ENCODE measurements at regions not wholly inside any gene's neighbourhood (a gene's known extent, or its start where the extent isn't known, plus 50 kb on each side); places are given as distances from the start of the nearest gene placed in this dataset.
"Not testable (repeated sequence)": the region's sequence is repeated elsewhere in the genome, so short reads cannot be mapped to it uniquely, and the experiment has no call there.

DNA sequence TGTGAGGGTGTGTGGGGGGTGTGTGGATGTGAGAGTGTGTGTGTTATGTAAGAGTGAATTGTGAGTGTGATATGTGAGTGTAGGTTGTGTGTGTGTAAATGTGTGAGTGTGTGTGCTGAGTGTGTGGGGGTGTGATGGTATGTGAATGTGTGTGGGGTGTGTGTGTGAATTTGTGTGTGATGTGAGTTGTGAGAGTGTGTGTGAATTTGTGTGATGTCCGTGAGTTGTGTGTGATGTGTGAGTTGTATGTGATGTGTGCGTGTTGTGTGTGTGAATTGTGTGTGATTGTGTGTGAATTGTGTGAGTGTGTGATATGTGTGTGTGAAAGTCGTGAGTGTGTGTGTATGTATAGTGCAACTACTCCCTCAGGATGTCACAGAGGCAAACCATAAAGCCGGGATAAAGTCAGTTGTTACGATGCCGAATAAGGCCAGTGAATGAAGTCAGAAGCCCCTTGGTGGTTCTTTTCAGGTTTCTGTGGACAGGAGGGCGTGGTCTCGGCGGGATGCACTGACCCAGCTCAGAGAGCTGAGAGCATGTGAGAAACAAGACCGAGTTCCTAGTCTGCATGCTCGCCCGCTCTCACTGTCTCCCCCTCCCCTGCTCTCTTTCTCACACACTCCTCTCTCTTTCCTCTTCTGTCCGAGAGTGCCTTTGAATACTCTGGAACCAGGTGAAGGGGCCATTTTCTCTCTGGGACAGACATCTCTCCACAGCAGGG is 71.8 kb upstream of the MAX start:
- no peak overlapping the region for H3K4me3 Mint-ChIP-seq
- H3K27ac Mint-ChIP-seq = no peak overlapping the region
- CTCF ChIA-PET = interaction anchor here (1.0 kb wide), 1 partner anchor 109 kb away, joined by 3 read pairs; no protein-coding TSS in a partner anchor
- peaks cover 21% of the 10 kb centered on the region for H3K4me1 Mint-ChIP-seq
- H3K9me3 Mint-ChIP-seq (ENCODE audit: low read depth) = no peaks in the 10 kb centered on the region
- H3K36me3 Mint-ChIP-seq = no peaks in the 10 kb centered on the region
- DNase-seq (no peak), ATAC-seq (no peak)
- H3K27me3 Mint-ChIP-seq = peaks cover 12% of the 10 kb centered on the region

DNA sequence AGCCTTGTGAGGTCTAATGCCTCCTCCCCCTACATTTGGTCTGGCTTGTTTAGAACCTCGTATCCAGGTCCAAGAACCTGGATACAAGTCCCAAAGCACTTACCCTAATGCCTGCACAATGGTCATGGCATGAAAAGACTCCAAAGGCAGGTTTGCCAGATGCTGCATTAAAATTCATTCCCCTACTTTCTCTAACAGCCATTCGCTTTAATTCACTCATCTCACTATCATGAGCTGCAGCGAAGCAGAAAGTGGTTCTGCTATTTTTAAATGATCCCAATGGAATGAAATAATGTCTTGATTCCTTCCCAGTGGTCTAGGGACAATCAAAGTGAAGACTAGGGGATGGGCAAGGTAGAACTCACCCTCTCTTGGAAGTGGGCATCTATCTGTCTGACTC is 72.5 kb upstream of the MAX start:
- CTCF ChIA-PET = interaction anchor here (1.0 to 1.7 kb wide), 2 partner anchors 108 to 785 kb away, joined by 3 read pairs; no protein-coding TSS in a partner anchor
- no peak overlapping the region for H3K27ac Mint-ChIP-seq
- H3K27me3 Mint-ChIP-seq = peaks cover 12% of the 10 kb centered on the region
- H3K9me3 Mint-ChIP-seq (ENCODE audit: low read depth) = no peaks in the 10 kb centered on the region
- H3K36me3 Mint-ChIP-seq = no peaks in the 10 kb centered on the region
- DNase-seq = no peak
- ATAC-seq = no peak
- peaks cover 19% of the 10 kb centered on the region for H3K4me1 Mint-ChIP-seq
- no peak overlapping the region for H3K4me3 Mint-ChIP-seq

DNA sequence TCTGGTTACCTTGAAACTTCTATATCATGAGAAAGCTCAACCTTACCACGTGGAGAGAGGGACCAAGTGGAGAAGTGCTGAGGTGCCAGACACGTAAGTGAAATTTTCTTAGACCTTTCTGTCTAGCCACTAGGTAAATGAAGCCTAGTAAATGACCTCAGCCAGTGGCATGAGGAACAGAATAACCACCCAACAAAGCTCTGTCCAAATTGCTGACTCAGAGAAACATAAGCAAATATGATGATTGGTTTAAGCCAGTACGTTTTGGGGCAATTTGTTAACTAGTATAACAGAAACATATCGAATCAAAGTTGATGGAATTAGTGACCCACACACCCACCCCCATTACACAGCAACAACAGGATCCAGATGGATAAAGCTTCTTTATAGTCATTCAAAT is 75.2 kb upstream of the MAX start:
- Mint-ChIP-seq H3K36me3 (peaks cover 12% of the 10 kb centered on the region), H3K27ac (no peak overlapping the region), H3K4me3 (no peak overlapping the region), H3K9me3 (ENCODE audit: low read depth) (peaks cover 5% of the 10 kb centered on the region), H3K27me3 (peaks cover 3% of the 10 kb centered on the region), H3K4me1 (peaks cover 20% of the 10 kb centered on the region)
- no peak for DNase-seq
- CTCF ChIA-PET = interaction anchor here (0.7 to 2.0 kb wide), 2 partner anchors 9 to 14 kb away, joined by 3 to 8 read pairs; no protein-coding TSS in a partner anchor
- no peak for ATAC-seq

DNA sequence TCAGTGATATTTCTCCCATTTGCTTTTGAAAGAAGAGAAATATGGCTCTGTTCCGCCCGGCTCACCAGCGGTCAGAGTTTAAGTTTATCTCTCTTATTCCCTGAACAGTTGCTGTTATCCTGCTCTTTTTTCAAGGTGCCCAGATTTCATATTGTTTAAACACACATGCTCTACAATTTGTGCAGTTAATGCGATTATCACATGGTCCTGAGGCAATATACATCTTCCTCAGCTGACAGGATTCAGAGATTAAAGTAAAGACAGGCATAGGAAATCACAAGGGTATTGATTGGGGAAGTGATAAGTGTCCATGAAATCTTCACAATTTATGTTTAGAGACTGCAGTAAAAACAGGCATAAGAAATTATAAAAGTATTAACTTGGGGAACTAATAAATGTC is 76.9 kb upstream of the MAX start:
- DNase-seq, H3K27me3 Mint-ChIP-seq, H3K4me3 Mint-ChIP-seq, ATAC-seq, H3K27ac Mint-ChIP-seq, CTCF ChIA-PET: not testable (repeated sequence)
- peaks cover 11% of the 10 kb centered on the region for H3K9me3 Mint-ChIP-seq (ENCODE audit: low read depth)
- H3K36me3 Mint-ChIP-seq = peaks cover 18% of the 10 kb centered on the region
- peaks cover 21% of the 10 kb centered on the region for H3K4me1 Mint-ChIP-seq

DNA sequence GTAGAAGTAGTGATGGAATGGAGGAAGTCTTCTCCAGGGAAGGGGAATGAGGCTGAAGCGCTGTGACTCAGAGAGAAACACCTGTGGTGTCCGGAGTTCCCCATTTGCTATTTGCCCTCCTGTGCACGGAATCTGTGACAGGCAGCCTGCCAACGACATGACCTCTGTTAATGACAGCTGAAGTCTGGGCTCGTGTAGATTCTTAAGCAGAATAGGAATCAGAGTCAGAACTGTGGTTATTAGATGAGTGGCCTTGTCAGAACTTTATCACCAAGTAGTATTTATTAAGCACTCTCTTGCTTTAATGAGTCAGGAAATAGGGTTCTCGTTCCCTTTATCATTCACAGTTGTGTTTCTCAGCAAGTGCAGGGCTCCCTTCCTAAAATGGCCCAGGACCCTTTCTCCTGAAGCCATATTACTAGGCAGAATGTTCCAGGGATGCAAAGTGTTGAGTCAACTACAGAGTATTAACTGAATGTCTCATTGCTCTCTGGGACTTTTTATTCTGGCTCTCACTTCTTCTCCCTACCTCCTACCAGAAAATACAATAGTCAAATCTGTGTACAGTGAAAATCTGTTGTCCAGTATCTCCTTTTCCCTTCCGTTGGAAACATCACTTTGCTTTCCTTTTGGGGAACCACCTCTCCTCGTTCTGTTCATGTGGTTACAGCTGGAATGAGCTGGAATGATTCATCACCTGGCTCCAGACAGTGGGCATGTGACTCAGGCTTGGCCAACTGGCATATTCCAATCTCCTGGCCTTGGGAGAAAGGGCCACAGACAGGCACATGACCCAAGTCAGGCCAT is 77.8 kb upstream of the MAX start:
- Mint-ChIP-seq H3K4me1 (peaks cover 26% of the 10 kb centered on the region), H3K27ac (peak overlapping the region; percentile 7), H3K4me3 (no peak overlapping the region), H3K36me3 (peaks cover 18% of the 10 kb centered on the region), H3K27me3 (no peaks in the 10 kb centered on the region), H3K9me3 (ENCODE audit: low read depth) (peaks cover 11% of the 10 kb centered on the region)
- DNase-seq (peak; percentile 59), ATAC-seq (peak; percentile 72)
- CTCF ChIA-PET = interaction anchor here (0.6 to 1.6 kb wide), 2 partner anchors 10 to 73 kb away, joined by 3 to 5 read pairs; no protein-coding TSS in a partner anchor

DNA sequence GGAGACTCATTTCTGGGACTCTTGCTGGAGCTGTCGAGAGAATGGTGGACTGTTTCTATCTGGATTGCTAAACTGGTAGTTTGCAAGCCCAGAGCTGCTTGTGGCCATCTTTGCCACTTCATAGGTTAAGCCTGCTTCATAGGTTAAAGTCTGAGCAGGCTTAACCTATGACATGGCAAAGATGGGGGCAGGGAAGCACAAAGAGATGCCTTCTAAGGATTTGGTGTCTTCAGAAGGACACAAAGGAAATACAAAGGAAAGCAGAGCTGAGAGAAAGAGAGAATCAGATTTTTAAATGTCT is 78.4 kb upstream of the MAX start:
- Mint-ChIP-seq H3K36me3 (peaks cover 18% of the 10 kb centered on the region), H3K4me1 (peaks cover 28% of the 10 kb centered on the region), H3K4me3 (no peak overlapping the region), H3K9me3 (ENCODE audit: low read depth) (peaks cover 11% of the 10 kb centered on the region), H3K27ac (no peak overlapping the region), H3K27me3 (peaks cover 2% of the 10 kb centered on the region)
- ATAC-seq = no peak
- CTCF ChIA-PET = interaction anchor here (0.6 to 1.6 kb wide), 2 partner anchors 10 to 73 kb away, joined by 3 to 5 read pairs; no protein-coding TSS in a partner anchor
- no peak for DNase-seq

DNA sequence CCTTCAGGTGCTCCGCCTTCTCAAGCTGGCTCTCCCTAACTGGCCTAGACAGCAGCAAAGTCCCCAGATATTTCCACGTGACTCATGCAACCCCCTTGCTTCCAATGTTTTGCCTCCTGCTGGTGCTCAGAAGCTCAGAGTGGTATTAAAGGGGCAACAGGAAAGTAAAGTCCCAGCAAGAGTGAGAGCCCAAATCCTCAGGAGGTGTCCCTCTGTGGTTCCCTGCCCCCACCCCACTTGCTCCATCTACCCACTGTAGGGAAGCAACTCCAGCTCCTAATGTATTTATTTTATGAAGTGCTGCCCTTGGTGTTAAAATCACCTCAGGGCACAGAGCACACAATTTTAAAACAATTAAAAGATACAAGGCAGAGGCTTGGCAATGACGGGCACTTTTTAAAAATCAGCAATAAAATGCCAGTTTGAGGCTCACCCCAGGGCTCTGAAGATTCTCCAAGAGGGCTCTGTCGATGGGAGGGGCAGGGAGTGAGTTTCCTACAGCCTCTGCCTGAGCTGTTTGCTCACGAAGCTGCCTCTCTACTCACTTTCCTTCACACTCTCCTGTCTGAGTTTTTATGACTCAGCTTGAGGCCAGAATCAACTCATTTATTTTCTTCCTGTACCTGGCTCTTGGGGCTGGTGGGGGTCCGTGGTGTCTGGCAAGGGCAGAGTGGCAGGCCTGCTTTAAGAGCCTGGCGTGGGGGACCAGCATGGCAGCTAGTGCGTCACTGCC is 81.9 kb upstream of the MAX start:
- Mint-ChIP-seq H3K4me1 (peaks cover 34% of the 10 kb centered on the region), H3K36me3 (peaks cover 18% of the 10 kb centered on the region), H3K27ac (no peak overlapping the region), H3K4me3 (no peak overlapping the region), H3K9me3 (ENCODE audit: low read depth) (peaks cover 11% of the 10 kb centered on the region), H3K27me3 (peaks cover 19% of the 10 kb centered on the region)
- DNase-seq (peak; percentile 47), ATAC-seq (peak; percentile 72)
- CTCF ChIA-PET = interaction anchor here (1.0 to 2.9 kb wide), 6 partner anchors 8 to 231 kb away, joined by 3 to 12 read pairs (median 3); no protein-coding TSS in a partner anchor

DNA sequence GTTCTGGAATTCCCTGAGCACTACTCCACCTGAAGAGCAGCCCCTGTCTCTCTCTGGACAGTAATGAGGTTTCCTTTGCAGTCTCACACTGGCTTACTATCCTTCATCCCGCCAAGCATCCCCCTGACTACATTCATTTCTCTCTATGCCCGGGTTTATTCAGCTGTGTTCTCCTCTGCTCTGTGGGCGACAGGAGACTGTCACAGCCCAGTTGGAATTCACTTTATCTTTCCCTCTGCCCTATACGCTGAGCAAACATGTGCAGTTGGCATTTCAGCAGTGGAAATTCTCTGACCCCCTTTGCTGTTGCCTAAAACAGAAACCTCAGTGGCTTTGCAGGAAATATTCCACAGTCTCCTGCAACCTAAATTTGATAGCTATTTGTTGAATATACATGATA is 83.5 kb upstream of the MAX start:
- DNase-seq = no peak

DNA sequence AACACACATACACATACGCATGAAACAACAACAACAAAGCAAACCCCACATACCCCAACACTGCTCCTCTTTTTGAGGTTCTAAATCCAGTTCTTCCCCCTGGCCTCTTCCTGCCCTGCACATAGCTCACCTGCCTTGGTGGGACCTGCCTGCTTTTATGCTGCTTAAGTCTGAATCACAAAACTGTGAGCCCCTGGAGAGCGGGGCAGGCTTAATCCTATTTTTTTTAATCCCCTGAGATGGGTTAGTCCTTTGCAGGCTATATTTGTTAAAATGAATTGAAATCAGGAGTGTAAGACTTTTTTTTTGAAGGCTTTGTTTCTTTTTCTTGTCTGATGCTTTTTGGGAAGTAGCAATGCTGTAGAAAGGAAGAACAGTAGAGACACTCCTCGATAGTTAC is 84.6 kb upstream of the MAX start:
- peaks cover 11% of the 10 kb centered on the region for H3K9me3 Mint-ChIP-seq (ENCODE audit: low read depth)
- ATAC-seq = no peak
- H3K4me1 Mint-ChIP-seq = peaks cover 18% of the 10 kb centered on the region
- H3K27me3 Mint-ChIP-seq = peaks cover 19% of the 10 kb centered on the region
- no peak overlapping the region for H3K4me3 Mint-ChIP-seq
- CTCF ChIA-PET = interaction anchor here (0.9 kb wide), 1 partner anchor 14 kb away, joined by 6 read pairs; no protein-coding TSS in a partner anchor
- no peak overlapping the region for H3K27ac Mint-ChIP-seq
- peaks cover 11% of the 10 kb centered on the region for H3K36me3 Mint-ChIP-seq
- no peak for DNase-seq

More for the DNA sequence above, 83.5 kb upstream of the MAX start:
- H3K4me1 Mint-ChIP-seq = peaks cover 19% of the 10 kb centered on the region
- H3K27ac Mint-ChIP-seq = no peak overlapping the region
- H3K9me3 Mint-ChIP-seq (ENCODE audit: low read depth) = peaks cover 11% of the 10 kb centered on the region
- ATAC-seq = no peak
- H3K27me3 Mint-ChIP-seq = peaks cover 19% of the 10 kb centered on the region
- no peak overlapping the region for H3K4me3 Mint-ChIP-seq
- CTCF ChIA-PET = no interaction called here
- H3K36me3 Mint-ChIP-seq = peaks cover 18% of the 10 kb centered on the region

DNA sequence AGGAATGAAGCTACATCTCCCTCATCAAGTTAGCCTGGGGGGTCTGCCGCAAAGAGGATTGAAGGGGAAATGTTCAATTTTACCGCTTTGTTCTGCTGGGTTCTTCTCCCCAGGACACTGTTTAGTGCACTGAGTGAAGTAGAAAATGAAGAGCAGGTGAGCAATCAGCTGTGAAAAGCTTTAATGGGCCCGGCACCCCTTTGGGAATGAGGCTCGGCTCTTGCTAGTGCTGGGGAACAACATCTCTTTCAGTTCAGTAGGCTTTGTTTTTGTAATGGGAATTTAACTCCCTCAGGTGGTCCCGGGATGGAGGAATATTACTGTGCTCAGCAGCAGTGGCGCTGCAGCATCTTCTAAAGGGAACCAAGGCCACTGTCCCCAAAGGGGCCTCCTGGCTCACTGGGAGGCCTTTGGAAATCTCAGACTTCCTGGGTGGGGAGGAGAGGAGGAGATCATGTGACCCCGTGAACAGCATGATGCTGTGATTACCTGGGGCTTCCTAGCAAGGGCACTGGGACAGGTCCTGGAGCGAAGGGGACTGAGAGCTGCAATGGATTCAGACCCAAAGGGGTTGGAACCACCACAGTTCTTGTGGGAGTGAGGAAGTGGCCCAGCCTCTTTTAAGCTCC is 85.2 kb upstream of the MAX start:
- CTCF ChIA-PET = interaction anchor here (0.9 to 1.0 kb wide), 2 partner anchors 14 to 19 kb away, joined by 4 to 6 read pairs; no protein-coding TSS in a partner anchor
- DNase-seq (no peak), ATAC-seq (no peak)
- Mint-ChIP-seq H3K9me3 (ENCODE audit: low read depth) (peaks cover 6% of the 10 kb centered on the region), H3K27ac (no peak overlapping the region), H3K4me3 (no peak overlapping the region), H3K36me3 (peaks cover 6% of the 10 kb centered on the region), H3K27me3 (peaks cover 19% of the 10 kb centered on the region), H3K4me1 (peaks cover 18% of the 10 kb centered on the region)

DNA sequence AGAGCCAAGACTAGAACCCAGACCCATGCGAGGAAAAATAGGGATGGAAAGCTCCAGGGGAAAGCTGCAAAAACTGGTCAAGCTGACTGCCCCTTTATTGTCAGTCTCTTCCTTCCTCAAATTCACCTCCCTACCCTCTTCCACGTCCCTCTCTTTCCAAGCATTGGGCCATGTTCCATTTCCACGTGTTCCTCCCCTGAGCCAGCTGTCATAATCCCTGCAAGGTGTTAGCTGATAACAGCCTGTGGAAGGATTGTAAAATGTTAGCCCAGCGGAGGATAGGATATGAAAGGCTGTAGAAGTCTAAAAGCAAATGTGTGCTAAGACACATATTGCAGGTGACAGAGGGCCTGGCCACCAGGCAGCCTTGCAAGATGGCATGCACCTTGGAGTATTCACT is 88.0 kb upstream of the MAX start:
- no peak for DNase-seq
- Mint-ChIP-seq H3K9me3 (ENCODE audit: low read depth) (no peaks in the 10 kb centered on the region), H3K36me3 (no peaks in the 10 kb centered on the region), H3K27me3 (peaks cover 19% of the 10 kb centered on the region), H3K4me1 (peaks cover 10% of the 10 kb centered on the region), H3K4me3 (no peak overlapping the region), H3K27ac (no peak overlapping the region)
- CTCF ChIA-PET = no interaction called here
- ATAC-seq = no peak

DNA sequence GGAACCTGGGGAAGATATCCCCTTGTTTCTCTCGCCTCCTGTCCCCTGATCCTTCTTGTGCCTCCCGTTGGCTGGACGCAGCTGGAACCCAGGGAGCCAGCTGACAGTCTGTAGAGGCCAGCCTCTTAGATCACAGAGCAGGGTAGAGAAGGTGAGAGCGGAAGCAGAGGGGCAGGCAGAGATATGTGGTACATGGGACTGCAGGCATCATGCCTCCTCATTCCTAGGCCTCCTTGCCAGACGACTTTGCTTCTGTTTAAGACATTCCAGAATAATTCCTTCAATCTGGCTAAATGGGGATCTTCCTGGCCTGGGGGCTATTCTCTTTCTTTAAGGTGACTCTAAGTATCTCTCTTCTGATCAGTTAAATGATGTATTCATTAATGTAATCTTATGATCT is 89.4 kb upstream of the MAX start:
- no peak overlapping the region for H3K4me3 Mint-ChIP-seq
- DNase-seq = no peak
- H3K27ac Mint-ChIP-seq = no peak overlapping the region
- no peaks in the 10 kb centered on the region for H3K36me3 Mint-ChIP-seq
- CTCF ChIA-PET = no interaction called here
- H3K9me3 Mint-ChIP-seq (ENCODE audit: low read depth) = no peaks in the 10 kb centered on the region
- peaks cover 10% of the 10 kb centered on the region for H3K27me3 Mint-ChIP-seq
- ATAC-seq = no peak
- H3K4me1 Mint-ChIP-seq = peaks cover 9% of the 10 kb centered on the region

DNA sequence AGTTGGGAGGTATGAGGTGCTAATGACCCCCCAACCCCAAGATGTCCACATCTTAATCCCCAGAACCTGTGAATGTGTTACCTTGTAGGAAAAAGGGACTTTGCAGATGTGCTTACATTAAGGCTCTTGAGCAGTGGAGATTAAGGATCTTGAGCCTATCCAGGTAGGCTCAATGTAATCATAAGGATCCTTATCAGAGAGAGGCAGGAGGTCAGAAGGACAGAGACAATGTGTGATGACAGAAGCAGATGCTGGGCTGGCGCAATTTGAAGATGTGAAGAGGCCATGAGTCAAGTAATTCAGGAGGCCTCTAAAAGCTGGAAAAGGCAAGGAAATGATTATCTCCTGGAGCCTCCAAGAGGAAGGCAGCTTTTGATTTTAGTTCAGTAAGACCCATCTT is 90.4 kb upstream of the MAX start:
- Mint-ChIP-seq H3K4me3 (no peak overlapping the region), H3K36me3 (peaks cover 1% of the 10 kb centered on the region), H3K27me3 (peaks cover 3% of the 10 kb centered on the region)

More for the DNA sequence above, 90.4 kb upstream of the MAX start:
- Mint-ChIP-seq H3K27ac (no peak overlapping the region), H3K4me1 (peaks cover 7% of the 10 kb centered on the region), H3K9me3 (ENCODE audit: low read depth) (no peaks in the 10 kb centered on the region)
- CTCF ChIA-PET = interaction anchor here (0.9 kb wide), 1 partner anchor 17 kb away, joined by 3 read pairs; no protein-coding TSS in a partner anchor
- DNase-seq (no peak), ATAC-seq (no peak)

All from activated CD8-positive, alpha-beta memory T cell treated with anti-CD3 and anti-CD28 coated beads, Interleukin-2, amount 10 ng/mL, durations not matched to agents 7 days and 5 days (primary cell).